ENCODE measurements at regions not wholly inside any gene's neighbourhood (a gene's known extent, or its start where the extent isn't known, plus 50 kb on each side); places are given as distances from the start of the nearest gene placed in this dataset.
"Not testable (repeated sequence)": the region's sequence is repeated elsewhere in the genome, so short reads cannot be mapped to it uniquely, and the experiment has no call there.

DNA sequence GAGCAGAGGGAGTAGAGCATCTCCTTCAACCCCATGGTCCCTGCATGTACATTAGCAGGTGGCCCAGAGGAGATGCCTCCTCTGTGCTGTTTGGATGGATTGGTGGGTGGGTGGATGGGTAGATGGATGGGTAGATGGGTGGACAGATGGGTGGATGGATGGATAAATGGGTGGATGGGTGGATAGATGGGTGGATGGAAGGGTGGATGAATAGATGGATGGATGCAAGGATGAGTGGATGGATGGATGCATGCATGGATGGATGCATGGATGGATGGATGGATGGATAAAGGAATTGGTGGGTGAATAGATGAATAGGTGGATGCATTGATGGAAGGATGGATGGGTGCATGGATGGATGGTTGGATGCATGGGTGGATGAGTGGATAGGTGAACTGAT lies 136.5 kb downstream of the NPIPB11 start:
- ATAC-seq; H3K27me3 ChIP-seq (ENCODE audit: control insufficient read depth, insufficient read depth); H3K4me1 ChIP-seq (ENCODE audit: control insufficient read depth, insufficient read depth, low read length); H3K4me3 ChIP-seq (ENCODE audit: low read length); DNase-seq; H3K9me3 ChIP-seq (ENCODE audit: control insufficient read depth, low read length); intact Hi-C loops (cut with DNase I); H3K27ac ChIP-seq (ENCODE audit: low read length): not testable (repeated sequence)

- ATAC-seq; H3K27ac ChIP-seq (ENCODE audit: low read length); H3K9me3 ChIP-seq (ENCODE audit: control insufficient read depth, low read length); H3K4me1 ChIP-seq (ENCODE audit: control insufficient read depth, insufficient read depth, low read length); H3K27me3 ChIP-seq (ENCODE audit: control insufficient read depth, insufficient read depth); intact Hi-C loops (cut with DNase I); H3K4me3 ChIP-seq (ENCODE audit: low read length): not testable (repeated sequence)
- WGBS: 56% methylated on average over 9 of the region's 10 CpGs
- peak in 2 of 3 donors; percentile 38 to 47 for DNase-seq
These were observed 137.2 kb downstream of the NPIPB11 start for GRCh38 chr16:29269192-29269811.

GRCh38 chr16:29268785-29269191 lies 137.7 kb downstream of the NPIPB11 start:
- DNase-seq; H3K9me3 ChIP-seq (ENCODE audit: control insufficient read depth, low read length); H3K4me1 ChIP-seq (ENCODE audit: control insufficient read depth, insufficient read depth, low read length); H3K27ac ChIP-seq (ENCODE audit: low read length); intact Hi-C loops (cut with DNase I); H3K4me3 ChIP-seq (ENCODE audit: low read length); ATAC-seq; H3K27me3 ChIP-seq (ENCODE audit: control insufficient read depth, insufficient read depth): not testable (repeated sequence)
- WGBS: 79% methylated on average over 5 of the region's 6 CpGs

DNA sequence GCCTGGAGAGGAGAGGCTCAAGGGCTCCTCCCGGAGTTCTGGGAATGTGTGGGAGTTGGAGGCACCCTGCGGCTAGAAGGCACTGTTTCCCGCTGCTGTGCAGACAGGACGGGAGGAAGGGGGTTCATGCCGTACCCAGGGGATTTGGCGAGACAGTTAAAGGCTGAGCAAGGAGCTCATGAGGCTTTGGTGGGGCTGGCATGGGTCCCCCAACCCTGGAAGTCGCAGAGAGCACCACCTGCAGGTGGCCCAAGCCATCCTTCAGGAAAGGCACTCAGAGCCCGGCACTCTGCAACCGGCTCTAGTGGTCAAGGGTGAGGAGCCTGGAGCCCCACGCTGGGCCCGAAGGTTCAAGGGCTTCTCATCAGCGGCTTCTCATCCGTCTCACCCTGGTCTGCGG lies 138.2 kb downstream of the NPIPB11 start:
- peak in 1 of 3 donors; percentile 46 for DNase-seq
- WGBS: 74% methylated on average over 14 of the region's 14 CpGs
- H3K4me1 ChIP-seq (ENCODE audit: control insufficient read depth, insufficient read depth, low read length); H3K27me3 ChIP-seq (ENCODE audit: control insufficient read depth, insufficient read depth); H3K9me3 ChIP-seq (ENCODE audit: control insufficient read depth, low read length); ATAC-seq; H3K4me3 ChIP-seq (ENCODE audit: low read length); intact Hi-C loops (cut with DNase I); H3K27ac ChIP-seq (ENCODE audit: low read length): not testable (repeated sequence)

DNA sequence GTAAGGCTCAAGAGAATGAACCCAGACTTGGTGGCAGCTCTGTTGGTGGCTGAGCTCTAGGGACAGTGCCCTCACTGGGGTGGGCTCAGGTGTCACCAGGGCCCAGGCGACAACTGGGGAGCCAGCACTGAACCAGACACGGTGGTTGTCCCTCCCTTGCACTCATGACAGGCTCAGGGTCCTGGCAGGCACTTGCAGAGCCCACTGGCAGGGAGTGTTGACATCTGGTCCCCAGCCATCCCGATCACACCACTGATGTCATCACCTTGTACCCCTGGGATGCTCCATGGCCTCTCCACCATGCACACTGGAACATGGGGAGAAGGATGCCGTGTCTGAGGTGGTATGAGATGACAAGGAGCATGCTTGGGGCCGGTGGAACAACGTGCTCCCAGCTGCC lies 138.6 kb downstream of the NPIPB11 start:
- H3K4me3 ChIP-seq (ENCODE audit: low read length); intact Hi-C loops (cut with DNase I); H3K27ac ChIP-seq (ENCODE audit: low read length); ATAC-seq; H3K4me1 ChIP-seq (ENCODE audit: control insufficient read depth, insufficient read depth, low read length); H3K27me3 ChIP-seq (ENCODE audit: control insufficient read depth, insufficient read depth); H3K9me3 ChIP-seq (ENCODE audit: control insufficient read depth, low read length): not testable (repeated sequence)
- WGBS: 56% methylated on average over 6 of the region's 6 CpGs
- DNase-seq: peak in 1 of 3 donors; percentile 59

- peak in 2 of 3 donors; percentile 45 to 54 for DNase-seq
- intact Hi-C loops (cut with DNase I); H3K9me3 ChIP-seq (ENCODE audit: control insufficient read depth, low read length); H3K4me3 ChIP-seq (ENCODE audit: low read length); ATAC-seq; H3K4me1 ChIP-seq (ENCODE audit: control insufficient read depth, insufficient read depth, low read length); H3K27me3 ChIP-seq (ENCODE audit: control insufficient read depth, insufficient read depth): not testable (repeated sequence)
- H3K27ac ChIP-seq (ENCODE audit: low read length): peak overlapping the region; percentile 54
- WGBS: 73% methylated on average over 16 of the region's 16 CpGs
These were observed 139.4 kb downstream of the NPIPB11 start for GRCh38 chr16:29267055-29267619.

GRCh38 chr16:29266612-29267011 lies 139.9 kb downstream of the NPIPB11 start:
- H3K4me3 ChIP-seq (ENCODE audit: low read length); intact Hi-C loops (cut with DNase I); H3K27me3 ChIP-seq (ENCODE audit: control insufficient read depth, insufficient read depth); H3K4me1 ChIP-seq (ENCODE audit: control insufficient read depth, insufficient read depth, low read length); H3K9me3 ChIP-seq (ENCODE audit: control insufficient read depth, low read length): not testable (repeated sequence)
- 29% methylated on average over 7 of the region's 7 CpGs for WGBS
- peak; percentile 17 to 52 for ATAC-seq
- H3K27ac ChIP-seq (ENCODE audit: low read length): peak overlapping the region; percentile 54
- peak in 1 of 3 donors; percentile 46 for DNase-seq

DNA sequence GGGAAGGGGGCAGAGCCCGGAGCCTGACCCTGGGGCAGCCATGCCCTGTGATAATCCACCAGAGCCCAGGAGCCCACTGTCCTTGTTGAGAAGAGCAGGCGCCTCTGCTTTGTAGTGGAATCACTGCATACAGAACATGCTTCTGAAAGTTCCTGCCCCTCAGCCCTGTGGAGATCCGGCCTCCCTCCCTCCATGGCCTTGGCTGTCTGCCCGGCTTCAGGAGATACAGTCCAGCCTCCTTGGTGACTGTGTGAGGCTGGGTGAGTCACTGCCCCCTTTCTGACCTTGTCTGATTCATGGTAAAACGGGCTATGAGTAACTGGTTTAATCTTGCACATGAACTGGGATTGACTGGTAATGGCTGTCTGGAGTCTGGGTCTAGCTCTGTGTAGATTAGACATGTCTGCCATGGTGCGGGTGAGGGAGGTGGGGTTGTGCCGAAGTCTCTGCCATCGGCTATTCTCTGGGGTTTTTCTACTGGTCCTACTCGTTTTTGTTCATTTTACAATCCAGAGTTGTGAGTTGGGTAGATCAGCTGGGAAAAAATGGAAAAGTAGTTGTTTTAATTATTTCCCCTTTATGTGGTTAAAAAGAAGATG lies 141.2 kb downstream of the NPIPB11 start:
- H3K4me3 ChIP-seq (ENCODE audit: low read length); H3K27me3 ChIP-seq (ENCODE audit: control insufficient read depth, insufficient read depth); H3K4me1 ChIP-seq (ENCODE audit: control insufficient read depth, insufficient read depth, low read length); intact Hi-C loops (cut with DNase I); H3K9me3 ChIP-seq (ENCODE audit: control insufficient read depth, low read length): not testable (repeated sequence)
- WGBS: 16% methylated on average over 7 of the region's 9 CpGs
- peak; percentile 97 to 98 (median 98) for DNase-seq
- ATAC-seq: peak; percentile 89 to 90
- peak overlapping the region; percentile 67 for H3K27ac ChIP-seq (ENCODE audit: low read length)

GRCh38 chr16:29264080-29264837 lies 142.3 kb downstream of the NPIPB11 start:
- H3K4me3 ChIP-seq (ENCODE audit: low read length); H3K27me3 ChIP-seq (ENCODE audit: control insufficient read depth, insufficient read depth); ATAC-seq; H3K9me3 ChIP-seq (ENCODE audit: control insufficient read depth, low read length); intact Hi-C loops (cut with DNase I); H3K4me1 ChIP-seq (ENCODE audit: control insufficient read depth, insufficient read depth, low read length): not testable (repeated sequence)
- peak in 1 of 3 donors; percentile 37 for DNase-seq
- peak overlapping the region; percentile 1 for H3K27ac ChIP-seq (ENCODE audit: low read length)
- 61% methylated on average over 7 of the region's 11 CpGs for WGBS

- peak in 1 of 3 donors; percentile 42 for DNase-seq
- 86% methylated on average over 7 of the region's 7 CpGs for WGBS
- H3K9me3 ChIP-seq (ENCODE audit: control insufficient read depth, low read length); H3K27ac ChIP-seq (ENCODE audit: low read length); H3K27me3 ChIP-seq (ENCODE audit: control insufficient read depth, insufficient read depth); H3K4me1 ChIP-seq (ENCODE audit: control insufficient read depth, insufficient read depth, low read length); ATAC-seq; H3K4me3 ChIP-seq (ENCODE audit: low read length); intact Hi-C loops (cut with DNase I): not testable (repeated sequence)
These were observed 143.8 kb downstream of the NPIPB11 start for GRCh38 chr16:29262725-29263124.

All from right cardiac atrium (tissue), 5 donors.